SH-SY5Y (cell line): ENCODE measurements at regions not wholly inside any gene's neighbourhood (a gene's known extent, or its start where the extent isn't known, plus 50 kb on each side); places are given as distances from the start of the nearest gene placed in this dataset.

Source experiments
- GATA2 ChIP-seq: IDR thresholded peaks from 2 replicates; pipeline ENCODE4 v1.6.1; 2011; ENCODE audit warnings: mild to moderate bottlenecking, low read depth, low read length
- GATA3 ChIP-seq: IDR thresholded peaks from 2 replicates; pipeline ENCODE4 v1.6.1; 2011; ENCODE audit warnings: low read depth, mild to moderate bottlenecking, low read length, moderate library complexity

DNA sequence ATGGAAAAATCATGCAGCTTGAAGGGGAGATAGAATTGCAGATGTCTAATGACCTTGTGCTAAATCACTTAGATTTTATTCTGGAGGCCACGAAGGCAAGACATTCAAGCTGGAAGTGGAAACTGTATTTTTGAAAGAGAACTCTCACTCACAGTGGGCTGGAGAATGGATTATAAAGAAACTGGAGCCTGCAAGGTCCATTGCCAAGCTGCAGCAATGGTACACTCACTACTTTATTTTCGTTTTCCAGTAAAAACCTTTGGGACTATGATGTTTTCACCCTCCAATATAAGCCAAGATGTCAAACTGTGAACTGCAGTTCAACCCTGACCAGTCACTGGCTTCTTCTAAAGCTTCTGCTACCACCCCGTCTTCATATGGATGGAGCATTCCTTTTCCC is 62.0 kb downstream of the SKIDA1 start:
- TF ChIP-seq GATA3 = no peak
- TF ChIP-seq GATA2 = no peak

DNA sequence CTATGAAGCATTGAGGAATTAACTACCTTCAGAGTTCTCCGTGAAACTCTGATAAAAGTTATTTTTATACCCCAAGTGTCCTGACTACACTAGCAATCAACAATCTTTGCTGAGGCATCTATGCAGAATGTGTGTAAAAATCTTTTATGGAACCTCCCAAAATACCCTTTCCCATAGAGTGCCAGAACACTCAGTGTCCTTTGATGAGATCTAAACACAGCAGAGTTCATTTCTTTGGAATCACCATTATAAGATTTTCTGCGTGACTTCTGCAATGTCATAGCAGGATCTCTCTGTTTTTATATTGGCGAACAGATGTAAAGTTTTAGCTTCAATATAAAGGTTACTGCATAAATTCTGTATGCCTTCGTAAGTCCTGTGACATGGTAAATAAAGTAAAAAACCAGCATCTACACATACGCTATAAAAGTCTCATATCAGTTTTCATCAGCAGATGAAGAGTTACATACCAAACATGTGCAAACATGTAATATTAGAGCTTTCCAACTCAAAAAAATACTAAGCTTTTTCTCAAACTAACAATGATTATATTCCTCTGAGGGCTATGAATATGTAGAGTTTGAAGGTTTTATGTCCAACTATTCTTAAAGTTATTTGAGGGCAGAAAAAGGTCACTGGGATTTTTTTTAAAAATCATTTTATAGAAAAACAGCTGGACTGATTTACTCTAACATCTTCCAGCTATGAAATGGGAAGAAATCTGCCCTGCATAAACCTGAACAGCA is 67.2 kb downstream of the SKIDA1 start:
- TF ChIP-seq GATA3 (no peak), GATA2 (no peak)

DNA sequence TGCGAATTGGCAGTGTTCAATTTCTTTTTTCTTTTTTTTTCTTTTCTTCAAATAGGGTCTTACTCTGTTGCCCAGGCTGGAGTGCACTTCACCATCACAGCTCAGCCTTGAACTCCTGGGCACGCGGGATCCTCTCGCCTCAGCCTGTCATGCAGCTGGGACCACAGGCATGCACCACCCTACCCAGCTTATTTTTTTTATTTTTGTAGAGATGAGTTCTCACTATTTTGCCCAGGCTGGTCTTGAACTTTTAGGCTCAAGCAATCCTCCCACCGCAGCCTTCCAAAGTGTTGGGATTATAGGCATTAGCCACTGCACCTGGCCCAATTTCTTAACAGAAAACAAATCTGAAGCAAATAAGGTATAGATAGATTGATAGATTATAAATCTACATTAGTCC is 69.3 kb downstream of the SKIDA1 start:
- TF ChIP-seq GATA3 (no peak), GATA2 (no peak)

DNA sequence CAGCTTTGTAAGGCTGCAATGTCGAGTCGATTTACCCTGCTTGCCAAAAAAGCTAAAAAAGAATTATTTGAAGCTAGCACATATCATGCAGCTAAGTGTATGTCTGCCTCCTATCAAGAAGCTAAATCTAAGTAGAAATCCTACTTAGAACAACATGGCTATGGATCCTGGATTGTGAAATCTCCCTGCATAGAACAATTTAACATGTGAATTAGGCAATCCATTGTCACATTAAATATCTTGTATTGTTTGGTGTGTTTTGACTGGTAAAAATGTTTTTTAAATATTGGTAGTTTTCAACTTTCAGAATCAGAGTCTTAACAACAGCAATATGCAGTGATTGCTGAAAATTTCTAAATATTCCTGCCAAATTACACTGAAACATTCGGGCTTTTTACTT is 73.3 kb downstream of the SKIDA1 start:
- no peak for TF ChIP-seq GATA3
- TF ChIP-seq GATA2 = no peak

DNA sequence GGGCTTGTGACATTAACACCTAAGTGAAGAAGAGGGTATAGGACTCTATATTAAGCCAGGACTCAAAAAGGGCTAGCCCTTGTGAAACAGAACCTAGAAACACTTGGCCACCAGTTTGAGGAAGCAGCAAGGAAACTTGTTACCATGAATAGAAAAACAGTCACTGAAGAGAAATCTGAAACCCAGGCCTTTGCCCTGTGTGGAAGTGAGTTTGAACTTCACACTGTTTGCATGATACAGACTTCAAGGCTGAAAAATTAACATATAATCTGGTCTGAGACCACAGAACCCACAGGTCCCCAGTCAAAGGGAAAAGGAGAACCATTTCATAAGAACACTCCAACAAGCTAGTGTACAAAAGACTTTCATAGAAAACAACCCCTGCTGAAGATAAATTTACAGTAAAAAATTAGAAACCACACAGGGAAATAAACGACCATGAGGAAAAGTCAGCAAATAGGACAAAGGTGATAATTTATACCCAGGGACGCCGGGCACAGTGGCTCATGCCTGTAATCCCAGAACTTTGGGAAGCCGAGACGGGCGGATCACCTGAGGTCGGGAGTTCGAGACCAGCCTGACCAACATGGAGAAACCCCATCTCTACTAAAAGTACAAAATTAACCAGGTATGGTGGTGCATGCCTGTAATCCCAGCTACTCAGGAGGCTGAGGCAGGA is 76.1 kb downstream of the SKIDA1 start:
- TF ChIP-seq GATA2 (no peak), GATA3 (no peak)

DNA sequence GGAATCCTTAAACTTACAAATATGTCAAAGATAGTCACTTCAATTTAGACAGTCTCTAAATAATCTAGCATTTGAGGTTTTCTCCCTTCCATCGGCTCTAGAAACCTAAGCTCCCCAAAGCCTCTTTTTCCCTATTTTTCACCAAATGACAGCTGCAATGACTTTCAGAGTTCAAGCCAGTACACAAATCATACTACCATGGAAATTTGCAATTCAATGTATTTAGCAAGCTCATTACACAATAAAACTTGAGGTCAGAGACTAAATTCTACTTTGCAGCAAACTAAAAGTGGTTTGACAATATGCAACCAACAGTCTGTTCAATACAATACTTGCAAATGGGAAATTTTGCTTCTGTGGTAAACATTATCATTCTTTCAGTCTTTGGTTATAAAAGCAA is 80.3 kb downstream of the SKIDA1 start:
- no peak for TF ChIP-seq GATA2
- no peak for TF ChIP-seq GATA3

DNA sequence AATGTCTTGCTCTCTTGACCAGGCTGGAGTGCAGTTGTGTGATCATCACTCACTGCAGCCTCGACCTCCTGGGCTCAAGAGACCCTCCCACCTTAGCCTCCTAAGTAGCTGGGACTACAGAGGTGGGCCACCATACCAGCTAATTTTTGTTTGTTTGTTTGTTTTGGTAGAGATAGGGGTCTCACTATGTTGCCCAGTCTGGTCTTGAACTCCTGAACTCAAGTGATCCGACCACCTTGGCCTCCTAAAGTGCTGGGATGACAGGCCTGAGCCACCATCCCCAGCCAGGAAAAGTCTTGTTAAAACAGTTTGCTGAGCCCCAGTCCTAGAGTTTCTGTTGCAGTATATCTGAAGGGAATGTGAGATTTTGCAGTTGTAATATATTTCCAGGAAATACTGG is 83.9 kb downstream of the SKIDA1 start:
- TF ChIP-seq GATA3 = no peak
- no peak for TF ChIP-seq GATA2

DNA sequence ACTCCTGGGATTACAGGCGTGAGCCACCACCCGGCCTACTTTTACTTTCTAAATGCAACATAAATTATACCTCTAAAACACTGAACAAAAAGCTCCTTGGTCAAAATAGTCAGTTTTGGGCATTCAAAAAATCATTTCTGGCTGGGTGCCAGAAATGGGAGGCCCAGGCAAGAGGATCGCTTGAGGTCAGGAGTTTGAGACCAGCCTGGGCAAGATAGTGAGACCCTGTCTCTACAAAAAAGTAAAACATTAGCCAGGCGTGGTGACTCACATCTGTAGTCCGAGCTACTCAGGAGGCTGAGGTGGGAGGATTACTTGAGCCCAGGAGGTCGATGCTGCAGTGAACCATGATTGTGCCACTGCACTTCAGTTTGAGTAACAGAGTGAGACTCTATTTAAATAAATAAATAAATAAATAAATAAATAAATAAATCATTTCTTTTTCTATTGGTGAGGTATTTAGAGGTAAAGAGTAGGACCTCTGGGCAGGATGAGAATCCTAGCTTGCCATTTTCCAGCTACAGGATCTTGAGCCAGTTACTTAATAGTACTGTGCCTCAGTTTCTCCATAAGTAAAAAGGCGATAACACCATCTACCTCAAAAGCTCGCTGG is 87.6 kb downstream of the SKIDA1 start:
- TF ChIP-seq GATA2 (no peak), GATA3 (no peak)

DNA sequence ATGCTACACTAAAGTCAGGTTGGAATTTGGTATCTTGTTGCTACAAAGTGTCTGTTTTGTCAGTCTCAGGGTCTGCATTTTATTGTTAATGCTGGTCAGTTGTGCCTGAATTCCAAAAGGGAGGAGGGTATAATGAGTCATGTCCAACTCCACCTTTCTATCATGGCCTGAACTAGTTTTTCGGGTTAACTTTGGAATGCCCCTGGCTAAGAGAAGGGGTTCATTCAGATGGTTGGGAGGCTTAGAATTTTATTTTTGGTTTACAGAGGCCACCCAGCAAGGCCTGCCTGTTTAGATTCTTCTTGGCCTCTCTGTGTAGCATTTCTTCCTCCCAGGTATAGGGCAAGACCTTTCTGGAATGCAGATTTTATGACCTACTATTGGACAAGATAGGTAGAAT is 93.2 kb downstream of the SKIDA1 start:
- TF ChIP-seq GATA2 (no peak), GATA3 (no peak)

DNA sequence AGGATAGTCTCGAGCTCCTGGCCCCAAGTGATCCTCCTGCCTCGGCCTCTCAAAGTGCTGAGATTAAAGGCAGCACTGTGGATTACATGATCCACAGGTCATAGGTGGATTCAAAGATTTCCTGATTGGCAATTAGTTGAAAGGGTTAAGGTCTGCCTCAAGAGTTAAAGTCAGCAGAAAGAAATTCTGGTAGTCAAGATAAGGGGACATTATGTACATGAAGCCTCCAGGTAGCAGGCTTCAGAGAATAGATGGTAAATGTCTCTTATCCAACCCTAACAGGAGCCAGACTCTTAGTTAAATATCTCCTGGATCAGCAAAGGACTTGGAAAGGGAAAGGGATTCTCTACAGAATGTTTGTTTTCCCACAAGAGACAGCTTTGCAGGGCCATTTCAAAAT is 93.7 kb downstream of the SKIDA1 start:
- TF ChIP-seq GATA2 = no peak
- TF ChIP-seq GATA3 = no peak

DNA sequence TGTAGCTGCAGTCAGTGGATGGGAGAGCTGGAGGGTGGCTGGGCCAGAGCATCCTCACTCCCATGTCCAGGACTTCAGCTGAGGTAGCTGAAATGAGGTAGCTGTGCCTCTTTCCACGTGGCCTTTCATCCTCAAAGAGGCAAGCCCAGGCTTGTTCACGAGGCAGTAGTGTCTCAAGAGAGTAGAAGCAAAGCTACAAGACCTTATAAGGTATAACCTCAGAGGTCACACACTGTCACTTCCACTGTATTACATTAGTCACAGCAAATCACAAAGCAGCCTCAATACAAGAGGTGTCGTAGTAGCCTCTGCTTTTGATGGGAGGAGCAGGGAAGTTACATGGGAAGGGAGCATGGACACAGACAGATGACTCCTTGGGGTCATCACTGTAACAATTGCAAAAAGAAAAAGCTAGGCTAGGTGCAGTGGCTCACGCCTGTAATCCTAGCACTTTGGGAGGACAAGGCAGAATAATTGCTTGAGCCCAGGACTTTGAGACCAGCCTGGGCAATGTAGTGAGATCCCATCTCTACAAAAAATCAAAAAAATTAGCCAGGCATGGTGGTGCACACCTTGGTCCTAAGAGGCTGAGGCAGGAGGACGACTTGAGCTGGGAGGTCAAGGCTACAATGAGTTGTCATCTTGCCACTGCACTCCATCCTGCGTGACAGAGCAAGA is 97.5 kb downstream of the SKIDA1 start:
- no peak for TF ChIP-seq GATA3
- no peak for TF ChIP-seq GATA2

DNA sequence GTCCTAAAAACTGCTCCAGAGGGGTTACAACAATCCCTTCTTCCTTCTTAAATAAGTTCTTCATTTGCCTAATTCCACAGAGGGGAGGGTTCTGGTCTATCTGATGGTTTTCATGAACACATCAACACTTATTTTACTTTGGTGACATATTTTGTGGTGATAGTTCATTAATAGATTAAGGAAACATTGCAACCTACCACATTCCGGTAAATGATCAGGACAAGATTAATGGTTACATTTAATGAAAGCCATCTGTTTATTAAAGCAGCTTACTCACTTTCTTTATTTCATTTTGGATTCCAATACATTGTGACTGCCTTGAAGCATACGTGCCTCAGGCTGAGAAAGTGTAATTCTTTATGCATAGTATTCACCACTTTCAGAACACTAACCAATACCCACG is 101.0 kb downstream of the SKIDA1 start:
- no peak for TF ChIP-seq GATA2

DNA sequence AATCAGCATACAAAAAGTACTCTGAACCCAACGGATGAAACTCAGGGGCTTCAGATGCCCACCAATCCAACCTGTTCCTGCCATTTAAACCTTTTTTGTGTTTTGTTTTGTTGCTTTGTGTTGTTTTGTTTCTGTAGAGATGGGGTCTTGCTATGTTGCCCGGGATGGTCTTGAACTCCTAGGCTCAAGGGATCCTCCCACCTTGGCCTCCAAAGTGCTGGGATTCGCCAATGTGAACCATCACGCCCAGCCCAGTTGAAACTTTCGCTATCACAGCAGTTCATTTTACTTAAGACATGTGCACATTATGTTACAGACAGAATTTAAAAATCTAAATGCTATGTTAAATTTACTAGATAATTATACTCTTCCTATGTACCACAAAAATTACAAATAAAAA is 101.6 kb downstream of the SKIDA1 start:
- TF ChIP-seq GATA2 = no peak
- TF ChIP-seq GATA3 = no peak

DNA sequence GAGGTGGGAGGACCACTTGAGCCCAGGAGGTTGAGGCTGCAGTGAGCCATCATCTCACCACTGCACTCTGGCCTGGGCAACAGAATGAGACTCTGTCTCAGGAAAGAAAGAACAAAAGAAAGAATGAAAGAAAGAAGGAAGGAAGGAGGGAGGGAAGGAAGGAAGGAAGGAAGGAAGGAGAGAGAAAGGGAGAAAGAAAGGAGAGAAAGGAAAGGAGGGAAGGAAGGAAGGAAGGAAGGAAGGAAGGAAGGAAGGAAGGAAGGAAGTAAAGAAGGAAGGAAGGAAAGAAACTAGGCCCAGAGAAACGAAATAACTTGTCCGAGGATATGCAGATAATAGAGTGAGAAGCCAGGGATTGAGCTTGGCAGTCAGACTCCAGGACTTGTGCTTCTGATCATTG is 102.1 kb downstream of the SKIDA1 start:
- TF ChIP-seq GATA3 (no peak), GATA2 (no peak)

DNA sequence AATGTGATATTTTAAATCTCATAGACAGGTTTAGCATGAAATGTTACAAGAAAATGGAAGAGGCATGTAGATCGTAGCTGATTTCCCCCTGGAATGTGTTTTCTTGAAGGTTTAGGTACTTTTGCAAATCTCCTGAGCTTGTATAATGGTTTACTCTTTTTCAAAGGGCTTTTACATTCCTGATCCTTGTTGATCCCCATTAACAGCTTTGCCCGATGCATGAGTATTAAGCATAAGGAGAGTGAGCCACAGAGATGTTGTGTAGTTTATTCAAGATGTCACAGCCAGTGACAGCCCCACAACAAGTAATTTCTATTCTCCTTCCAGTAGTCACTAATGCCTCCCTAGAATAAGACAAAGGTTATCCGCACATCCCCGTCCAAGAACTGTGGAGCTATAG is 103.7 kb downstream of the SKIDA1 start:
- TF ChIP-seq GATA2 = no peak

DNA sequence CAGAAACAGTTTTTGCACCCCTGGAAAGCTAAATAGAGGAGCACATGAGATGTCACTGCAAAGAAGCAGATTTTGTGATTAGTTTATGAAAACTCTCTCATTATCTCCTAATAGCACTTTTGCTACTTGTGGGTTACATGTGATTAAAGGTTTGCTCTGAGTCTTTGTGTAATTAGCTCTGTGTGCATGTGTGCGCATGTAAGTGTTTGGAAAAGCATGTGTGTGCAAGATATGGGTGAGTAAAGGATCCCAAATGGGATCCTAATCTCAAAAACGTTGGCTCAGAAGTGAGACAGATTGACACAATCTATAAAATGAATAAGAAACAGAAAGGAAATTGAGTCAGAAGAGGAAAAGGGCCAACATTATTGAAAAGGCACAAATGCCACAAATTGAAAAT is 104.5 kb downstream of the SKIDA1 start:
- TF ChIP-seq GATA3 (no peak), GATA2 (no peak)
